ENCODE measurements at regions not wholly inside any gene's neighbourhood (a gene's known extent, or its start where the extent isn't known, plus 50 kb on each side); places are given as distances from the start of the nearest gene placed in this dataset.
A peak's percentile ranks its signal among the peaks of the same experiment; 100 is the strongest.
"Not testable (repeated sequence)": the region's sequence is repeated elsewhere in the genome, so short reads cannot be mapped to it uniquely, and the experiment has no call there.

- DNase-seq = no peak
Measured at GRCh38 chr14:97033556-97034081, 236.4 kb downstream of the VRK1 start.

- DNase-seq = no peak
Measured at GRCh38 chr14:97036086-97036852, 239.1 kb downstream of the VRK1 start.

GRCh38 chr14:97039717-97040363, 242.7 kb downstream of the VRK1 start:
- no peak for DNase-seq

- DNase-seq = no peak
Measured at GRCh38 chr14:97046967-97047366, 249.8 kb downstream of the VRK1 start.

GRCh38 chr14:97052001-97052400, 254.8 kb downstream of the VRK1 start:
- DNase-seq = no peak

GRCh38 chr14:97053941-97054340, 256.8 kb downstream of the VRK1 start:
- no peak for DNase-seq

GRCh38 chr14:97055355-97055754, 258.2 kb downstream of the VRK1 start:
- DNase-seq = no peak

GRCh38 chr14:97056086-97056485, 258.9 kb downstream of the VRK1 start:
- no peak for DNase-seq

GRCh38 chr14:97057238-97058073, 260.3 kb downstream of the VRK1 start:
- DNase-seq = no peak

GRCh38 chr14:97058074-97058467, 260.9 kb downstream of the VRK1 start:
- DNase-seq = no peak

- no peak for DNase-seq
Measured at GRCh38 chr14:97058589-97058988, 261.4 kb downstream of the VRK1 start.

- no peak for DNase-seq
Measured at GRCh38 chr14:97061198-97061597, 264.0 kb downstream of the VRK1 start.

GRCh38 chr14:97061714-97062113, 264.5 kb downstream of the VRK1 start:
- no peak for DNase-seq

- DNase-seq = no peak
Measured at GRCh38 chr14:97065305-97066067, 268.3 kb downstream of the VRK1 start.

GRCh38 chr14:97066068-97066899, 269.1 kb downstream of the VRK1 start:
- DNase-seq = no peak

- DNase-seq = not testable (repeated sequence)
Measured at GRCh38 chr14:97068293-97068692, 271.1 kb downstream of the VRK1 start.

GRCh38 chr14:97070259-97070658, 273.1 kb downstream of the VRK1 start:
- DNase-seq = no peak

- no peak for DNase-seq
Measured at GRCh38 chr14:97071177-97071576, 274.0 kb downstream of the VRK1 start.

GRCh38 chr14:97073622-97074021, 276.4 kb downstream of the VRK1 start:
- no peak for DNase-seq

GRCh38 chr14:97074456-97074855, 277.3 kb downstream of the VRK1 start:
- no peak for DNase-seq

- no peak for DNase-seq
Measured at GRCh38 chr14:97074856-97075255, 277.7 kb downstream of the VRK1 start.

GRCh38 chr14:97077253-97077653, 280.1 kb downstream of the VRK1 start:
- peak; percentile 82 for DNase-seq

Data from suppressor macrophage treated with lipopolysaccharide for 4 hours (primary cell).